ENCODE measurements at regions not wholly inside any gene's neighbourhood (a gene's known extent, or its start where the extent isn't known, plus 50 kb on each side); places are given as distances from the start of the nearest gene placed in this dataset.

GRCh38 chr5:128774605-128775004 lies 190.7 kb upstream of the SLC27A6 start:
- no TSS peak for BruUV-seq (replicated peaks)
- Histone ChIP-seq H3K23ac (ENCODE audit: low read depth, low read length) (no peak overlapping the region), H3K79me1 (ENCODE audit: low read depth in 1 of 2, low read length in 2 of 2) (no peaks in the 10 kb centered on the region), H3K4me2 (ENCODE audit: low read depth, low read length) (no peak overlapping the region), H4K5ac (ENCODE audit: low read depth, low read length) (no peak overlapping the region), H3K18ac (ENCODE audit: low read depth, low read length) (no peak overlapping the region), H2BK15ac (ENCODE audit: low read depth, low read length) (no peak overlapping the region), H2BK20ac (ENCODE audit: low read depth, low read length) (no peak overlapping the region), H3K9me1 (ENCODE audit: insufficient read depth, low read length) (no peaks in the 10 kb centered on the region), H3K27ac (ENCODE audit: insufficient read depth, low read length) (no peak overlapping the region), H2BK5ac (ENCODE audit: low read depth, low read length, poor library complexity, severe bottlenecking) (no peak overlapping the region), H4K20me1 (ENCODE audit: insufficient read depth, low read length) (no peaks in the 10 kb centered on the region), H2AK9ac (replicated peaks; ENCODE audit: low read depth, low read length, poor library complexity) (no peak overlapping the region), H4K91ac (ENCODE audit: insufficient read depth, low read depth, low read length) (no peak overlapping the region), H3K14ac (replicated peaks; ENCODE audit: low read depth, low read length) (no peak overlapping the region), H3K27me3 (ENCODE audit: control insufficient read depth, insufficient read depth, low read length) (peaks cover 6% of the 10 kb centered on the region), H3K56ac (ENCODE audit: extremely low read depth, insufficient read depth, low read length) (no peak overlapping the region), H3K4me3 (ENCODE audit: insufficient read depth, low read depth, low read length) (no peak overlapping the region), H2AFZ (replicated peaks; ENCODE audit: low read length, poor library complexity) (no peak overlapping the region), H3K9me3 (ENCODE audit: control insufficient read depth, insufficient read depth, low read length) (no peaks in the 10 kb centered on the region), H2BK120ac (ENCODE audit: low read depth, low read length) (no peak overlapping the region), H3K9ac (ENCODE audit: low read depth, low read length) (no peak overlapping the region), H2AK5ac (ENCODE audit: low read depth, low read length) (no peak overlapping the region), H3K4me1 (ENCODE audit: control insufficient read depth, insufficient read depth, low read length) (no peaks in the 10 kb centered on the region), H3K4ac (ENCODE audit: low read depth, low read length) (no peak overlapping the region), H4K8ac (ENCODE audit: low read depth in 2 of 2, low read length in 2 of 2) (no peak overlapping the region), H3K36me3 (ENCODE audit: control insufficient read depth, insufficient read depth, low read length) (no peaks in the 10 kb centered on the region)
- ATAC-seq (ENCODE audit: low read depth): peak; percentile 70
- no CpG with 5 or more reads among the region's 7 CpGs for WGBS, 2 experiments (ENCODE audit: extremely low coverage in 2 of 2, insufficient read length in 1 of 2)
- dilution Hi-C loops (cut with HindIII; ENCODE audit: low sequenced_read_pairs, unreplicated experiment): no loop called here
- intact Hi-C loops (cut with micrococcal nuclease): loop anchor here (5.0 kb wide), 1 partner anchor 237 kb away; the partner anchor contains the start of gene FBN2
- CTCF ChIA-PET: interaction anchor here (0.7 kb wide), 1 partner anchor 53 kb away, joined by 9 read pairs; no protein-coding TSS in a partner anchor
- in situ Hi-C loops (cut with MboI; ENCODE audit: low sequenced_read_pairs): no loop called here
- POLR2A ChIA-PET (ENCODE audit: unreplicated experiment): no interaction called here
- peak; percentile 94 for TF ChIP-seq CEBPB (IDR thresholded peaks at IDR 0.05; ENCODE audit: low read depth, low read length)
- 0 out of 2 replicates have a peak, but pooled peaks have one; percentile 18 for TF ChIP-seq FOS (IDR thresholded peaks at IDR 0.05; ENCODE audit: low read depth, low read length)
- TF ChIP-seq RFX5 (IDR thresholded peaks at IDR 0.05; ENCODE audit: low read depth, low read length): no peak
- peak; percentile 78 for DNase-seq
